HCT116 (cell line): ENCODE measurements at regions not wholly inside any gene's neighbourhood (a gene's known extent, or its start where the extent isn't known, plus 50 kb on each side); places are given as distances from the start of the nearest gene placed in this dataset.

Experiments
- ATAC-seq: fragments of 200-7000 bp; cut with Tn5 transposase; 2 replicates; pipeline ENCODE4 v1.9.1; 2020; ENCODE audit warnings: mild to moderate bottlenecking, moderate library complexity
- BruUV-seq: library from RNA; stranded (reverse); fragments of 400-500 nt; replicated peaks from 2 replicates; lab custom pipeline; 2021; lab: Mats Ljungman, UMichigan
- CTCF ChIA-PET: fragments of 300-600 bp; sonication (Branson Sonifier 250); formaldehyde crosslinking; loops from one replicate; lab custom pipeline; 2021; ENCODE audit warnings: antibody characterized with exemption; lab: Charles Lee
- POLR2A ChIA-PET: fragments of 300-600, 350-600 bp; sonication (Branson Sonifier 250); formaldehyde crosslinking; loops from one replicate; lab custom pipeline; 2021; ENCODE audit warnings: antibody characterized with exemption; lab: Charles Lee
- RAD21 ChIA-PET, 2 experiments: fragments of 300-600 bp; sonication (Branson Sonifier 250); formaldehyde crosslinking; loops; one replicate each; lab custom pipeline; 2023; ENCODE audit warnings: low total read pairs in 2 of 2; ENCODE audit not compliant: uncharacterized antibody in 2 of 2, unreplicated experiment in 2 of 2, low non-redundant PET in 1 of 2; lab: Charles Lee
- DNase-seq: peaks from one replicate; pipeline ENCODE4 v3.0.0-alpha.2; 2010; ENCODE audit warnings: low read depth, low spot score
- H2AFZ ChIP-seq: fragments of 200-600 bp; shearing (Covaris generic), sonication (generic); 2 replicates; pipeline ENCODE4 v1.6.1; 2017; ENCODE audit warnings: low read depth, mixed run types, mixed read lengths, antibody characterized with exemption, low read length; ENCODE audit not compliant: poor library complexity, severe bottlenecking
- H3K27ac ChIP-seq: 2 replicates; pipeline ENCODE4 v1.5.1; 2012; ENCODE audit warnings: low read depth, low read length
- H3K27me3 ChIP-seq: fragments of 200-600 bp; sonication (generic); 2 replicates; pipeline ENCODE4 v1.6.1; 2016; ENCODE audit warnings: mixed run types, low read length, mixed read lengths; ENCODE audit not compliant: insufficient read depth
- H3K36me3 ChIP-seq, 2 experiments: fragments of 200-500 bp in 1 of 2; fragments of 200-600 bp in 1 of 2; sonication (Bioruptor generic) in 1 of 2; sonication (generic) in 1 of 2; 2 replicates each; pipeline versions ENCODE4 v1.5.1 to v1.6.1; 2014 to 2016; ENCODE audit warnings: low read length in 2 of 2, inconsistent platforms in 1 of 2, mixed read lengths in 1 of 2, mixed run types in 1 of 2; ENCODE audit not compliant: insufficient read depth in 2 of 2, control insufficient read depth in 1 of 2
- H3K4me1 ChIP-seq, 2 experiments: fragments of 200-600 bp in 1 of 2; sonication (generic) in 1 of 2; 2 replicates each; pipeline versions ENCODE4 v1.5.1 to v1.6.1; 2012 to 2017; ENCODE audit warnings: low read length in 2 of 2, inconsistent platforms in 1 of 2, mild to moderate bottlenecking in 1 of 2, mixed read lengths in 1 of 2, mixed run types in 1 of 2, moderate library complexity in 1 of 2; ENCODE audit not compliant: insufficient read depth in 2 of 2, control insufficient read depth in 1 of 2
- H3K4me2 ChIP-seq: fragments of 200-600 bp; sonication (generic); 2 replicates; pipeline ENCODE4 v1.6.1; 2017; ENCODE audit warnings: mixed run types, low read length, mixed read lengths
- H3K4me3 ChIP-seq, 2 experiments: fragments of 200-600 bp in 1 of 2; sonication (generic) in 1 of 2; replicated peaks in 1 of 2; 2 replicates each; pipeline ENCODE4 v1.5.1; 2011 to 2016; ENCODE audit warnings: low read length in 2 of 2, control low read depth in 1 of 2, low read depth in 1 of 2, mild to moderate bottlenecking in 1 of 2, mixed read lengths in 1 of 2, mixed run types in 1 of 2
- H3K79me2 ChIP-seq: fragments of 200-600 bp; sonication (generic); 2 replicates; pipeline ENCODE4 v1.6.1; 2017; ENCODE audit warnings: mild to moderate bottlenecking, mixed run types, low read length, moderate library complexity, mixed read lengths; ENCODE audit not compliant: insufficient read depth
- H3K9ac ChIP-seq: fragments of 200-600 bp; sonication (generic); 2 replicates; pipeline ENCODE4 v1.6.1; 2016; ENCODE audit warnings: low read length, mixed read lengths
- H3K9me2 ChIP-seq: fragments of 200-600 bp; sonication (generic), shearing (Covaris generic); 2 replicates; pipeline ENCODE4 v1.6.1; 2017; ENCODE audit warnings: mixed run types, mild to moderate bottlenecking, moderate library complexity; ENCODE audit not compliant: insufficient read depth
- H3K9me3 ChIP-seq, 2 experiments: fragments of 200-500 bp in 1 of 2; fragments of 200-600 bp in 1 of 2; sonication (Bioruptor generic) in 1 of 2; sonication (generic) in 1 of 2; 2 replicates each; pipeline ENCODE4 v1.6.1; 2014 to 2017; ENCODE audit warnings: low read length in 2 of 2, mixed read lengths in 2 of 2, inconsistent platforms in 1 of 2, low read depth in 1 of 2, mild to moderate bottlenecking in 1 of 2, mixed run types in 1 of 2, moderate library complexity in 1 of 2; ENCODE audit not compliant: control insufficient read depth in 1 of 2, insufficient read depth in 1 of 2
- H4K20me1 ChIP-seq: fragments of 200-600 bp; sonication (generic), shearing (Covaris generic); 2 replicates; pipeline ENCODE4 v1.6.1; 2017; ENCODE audit warnings: mixed run types, mild to moderate bottlenecking, moderate library complexity; ENCODE audit not compliant: insufficient read depth
- ATF3 ChIP-seq: IDR thresholded peaks from 2 replicates; pipeline ENCODE4 v1.6.1; 2012
- CTCF ChIP-seq, 3 experiments: fragments of 200-600 bp in 1 of 3; sonication (generic) in 1 of 3; IDR thresholded peaks in 2 of 3; conservative IDR thresholded peaks in 1 of 3; 2 replicates each; pipeline ENCODE4 v1.5.1; 2012 to 2017; ENCODE audit warnings: low read depth in 2 of 3, low read length in 2 of 3, antibody characterized with exemption in 1 of 3, borderline replicate concordance in 1 of 3, control low read depth in 1 of 3, mild to moderate bottlenecking in 1 of 3, mixed read lengths in 1 of 3, mixed run types in 1 of 3, moderate library complexity in 1 of 3; ENCODE audit not compliant: insufficient read depth in 1 of 3
- EGR1 ChIP-seq: IDR thresholded peaks from 2 replicates; pipeline ENCODE4 v1.6.1; 2012; ENCODE audit warnings: low read depth
- EZH2 ChIP-seq: fragments of 200-600 bp; sonication (generic); IDR thresholded peaks from 2 replicates; pipeline ENCODE4 v1.6.1; 2017; ENCODE audit warnings: antibody characterized with exemption, mixed run types
- JUND ChIP-seq: IDR thresholded peaks from 2 replicates; pipeline ENCODE4 v1.6.1; 2012
- POLR2A ChIP-seq: IDR thresholded peaks from 2 replicates; pipeline ENCODE4 v1.7.0; 2011; ENCODE audit warnings: borderline replicate concordance; ENCODE audit not compliant: insufficient read depth, insufficient read length; ENCODE audit errors: extremely low read depth
- POLR2AphosphoS5 ChIP-seq: IDR thresholded peaks from 2 replicates; pipeline ENCODE4 v1.6.1; 2011; ENCODE audit warnings: mild to moderate bottlenecking, low read depth, low read length, moderate library complexity
- RAD21 ChIP-seq: IDR thresholded peaks from 2 replicates; pipeline ENCODE4 v1.6.1; 2012; ENCODE audit warnings: low read depth, mild to moderate bottlenecking
- REST ChIP-seq: IDR thresholded peaks from 2 replicates; pipeline ENCODE4 v1.6.1; 2012; ENCODE audit warnings: low read depth
- SRF ChIP-seq: IDR thresholded peaks from 2 replicates; pipeline ENCODE4 v1.6.1; 2012; ENCODE audit warnings: low read depth
- intact Hi-C: fragments of 100-400 bp; cut with micrococcal nuclease; formaldehyde crosslinking; loops from 2 replicates; pipeline ENCODE4 v1.10.0; 2022

GRCh38 chr15:62875626-62876021 is 166.9 kb upstream of the TPM1 start:
- H3K27ac ChIP-seq: no peak overlapping the region
- no TSS peak for BruUV-seq
- H3K27me3 ChIP-seq: no peaks in the 10 kb centered on the region
- no peak overlapping the region for H3K4me3 ChIP-seq
- no peak overlapping the region for H3K4me2 ChIP-seq
- intact Hi-C loops: no loop called here
- no peak overlapping the region for H3K9ac ChIP-seq
- H3K36me3 ChIP-seq: no peaks in the 10 kb centered on the region
- CTCF ChIA-PET: interaction anchor here (0.6 kb wide), 1 partner anchor 172 kb away, joined by 3 read pairs; no protein-coding TSS in a partner anchor
- POLR2A ChIA-PET: no interaction called here
- ATAC-seq: no peak
- RAD21 ChIA-PET: no interaction called here
- H3K79me2 ChIP-seq: no peaks in the 10 kb centered on the region
- TF ChIP-seq POLR2AphosphoS5 (no peak), RAD21 (no peak), JUND (no peak), EZH2 (no peak), ATF3 (no peak), EGR1 (no peak), POLR2A (no peak), REST (no peak), CTCF (IDR thresholded peaks at IDR 0.05 in 2 of 3, conservative IDR thresholded peaks at IDR 0.05 in 1 of 3; ENCODE audit: borderline replicate concordance in 1 of 3, insufficient read depth in 1 of 3, low read depth in 2 of 3, low read length in 2 of 3) (no peak), SRF (no peak)
- TF ChIP-seq, all 23 proteins: peak for 0
- Histone ChIP-seq H3K9me3 (no peaks in the 10 kb centered on the region), H3K4me1 (no peaks in the 10 kb centered on the region), H4K20me1 (no peaks in the 10 kb centered on the region), H3K9me2 (no peaks in the 10 kb centered on the region), H2AFZ (no peak overlapping the region)
- DNase-seq: no peak
